ENCODE measurements at regions not wholly inside any gene's neighbourhood (a gene's known extent, or its start where the extent isn't known, plus 50 kb on each side); places are given as distances from the start of the nearest gene placed in this dataset.

DNA sequence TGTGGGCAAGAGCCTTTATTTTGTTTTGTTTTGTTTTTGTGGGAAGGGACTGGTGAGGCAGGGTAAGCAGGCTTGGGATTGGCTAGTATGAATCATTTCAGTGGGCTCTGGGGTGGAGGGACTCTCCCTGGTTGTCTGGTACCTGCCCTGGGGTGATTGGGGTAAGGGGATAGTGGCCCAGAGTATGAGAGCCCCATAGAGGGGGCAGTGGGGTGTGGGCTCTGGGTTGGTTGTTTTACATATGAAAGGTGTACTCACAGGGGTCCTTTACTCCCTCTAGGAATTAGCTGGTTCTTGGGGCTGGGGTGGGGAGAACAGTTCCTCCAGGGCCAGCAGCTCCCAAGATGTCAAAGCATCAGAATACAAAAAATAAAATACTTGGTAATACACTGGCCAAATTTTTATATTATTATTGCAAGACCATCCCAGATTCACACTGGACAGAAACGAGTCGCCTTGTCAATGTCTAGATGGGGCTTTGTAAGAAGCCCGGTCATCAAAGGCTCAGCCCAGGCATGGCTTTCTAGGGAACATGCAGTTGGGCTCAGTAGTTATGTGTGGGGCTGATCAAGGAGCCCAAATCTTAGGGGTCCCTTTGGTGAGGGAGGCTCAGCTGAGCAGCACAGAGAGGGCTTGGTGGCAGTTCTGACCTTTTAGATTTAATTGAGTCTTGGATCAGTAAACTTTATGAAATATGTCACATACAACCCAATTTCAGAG is 190.5 kb downstream of the NXNL2 start:
- TF ChIP-seq EGR1 (IDR thresholded peaks at IDR 0.05) (no peak), EP300 (IDR thresholded peaks at IDR 0.05; ENCODE audit: borderline replicate concordance) (no peak), YY1 (IDR thresholded peaks at IDR 0.05; ENCODE audit: low read depth) (no peak), RAD21 (IDR thresholded peaks at IDR 0.05; ENCODE audit: low read depth) (no peak), TAF1 (IDR thresholded peaks at IDR 0.05; ENCODE audit: low read depth) (no peak), CEBPB (IDR thresholded peaks at IDR 0.05) (no peak)
- TF ChIP-seq, protein P1, sequence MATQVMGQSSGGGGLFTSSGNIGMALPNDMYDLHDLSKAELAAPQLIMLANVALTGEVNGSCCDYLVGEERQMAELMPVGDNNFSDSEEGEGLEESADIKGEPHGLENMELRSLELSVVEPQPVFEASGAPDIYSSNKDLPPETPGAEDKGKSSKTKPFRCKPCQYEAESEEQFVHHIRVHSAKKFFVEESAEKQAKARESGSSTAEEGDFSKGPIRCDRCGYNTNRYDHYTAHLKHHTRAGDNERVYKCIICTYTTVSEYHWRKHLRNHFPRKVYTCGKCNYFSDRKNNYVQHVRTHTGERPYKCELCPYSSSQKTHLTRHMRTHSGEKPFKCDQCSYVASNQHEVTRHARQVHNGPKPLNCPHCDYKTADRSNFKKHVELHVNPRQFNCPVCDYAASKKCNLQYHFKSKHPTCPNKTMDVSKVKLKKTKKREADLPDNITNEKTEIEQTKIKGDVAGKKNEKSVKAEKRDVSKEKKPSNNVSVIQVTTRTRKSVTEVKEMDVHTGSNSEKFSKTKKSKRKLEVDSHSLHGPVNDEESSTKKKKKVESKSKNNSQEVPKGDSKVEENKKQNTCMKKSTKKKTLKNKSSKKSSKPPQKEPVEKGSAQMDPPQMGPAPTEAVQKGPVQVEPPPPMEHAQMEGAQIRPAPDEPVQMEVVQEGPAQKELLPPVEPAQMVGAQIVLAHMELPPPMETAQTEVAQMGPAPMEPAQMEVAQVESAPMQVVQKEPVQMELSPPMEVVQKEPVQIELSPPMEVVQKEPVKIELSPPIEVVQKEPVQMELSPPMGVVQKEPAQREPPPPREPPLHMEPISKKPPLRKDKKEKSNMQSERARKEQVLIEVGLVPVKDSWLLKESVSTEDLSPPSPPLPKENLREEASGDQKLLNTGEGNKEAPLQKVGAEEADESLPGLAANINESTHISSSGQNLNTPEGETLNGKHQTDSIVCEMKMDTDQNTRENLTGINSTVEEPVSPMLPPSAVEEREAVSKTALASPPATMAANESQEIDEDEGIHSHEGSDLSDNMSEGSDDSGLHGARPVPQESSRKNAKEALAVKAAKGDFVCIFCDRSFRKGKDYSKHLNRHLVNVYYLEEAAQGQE (IDR thresholded peaks at IDR 0.05; ENCODE audit: low read depth): no peak
- TF ChIP-seq, protein P2, sequence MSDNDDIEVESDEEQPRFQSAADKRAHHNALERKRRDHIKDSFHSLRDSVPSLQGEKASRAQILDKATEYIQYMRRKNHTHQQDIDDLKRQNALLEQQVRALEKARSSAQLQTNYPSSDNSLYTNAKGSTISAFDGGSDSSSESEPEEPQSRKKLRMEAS (IDR thresholded peaks at IDR 0.05): no peak
- TF ChIP-seq, protein P3, sequence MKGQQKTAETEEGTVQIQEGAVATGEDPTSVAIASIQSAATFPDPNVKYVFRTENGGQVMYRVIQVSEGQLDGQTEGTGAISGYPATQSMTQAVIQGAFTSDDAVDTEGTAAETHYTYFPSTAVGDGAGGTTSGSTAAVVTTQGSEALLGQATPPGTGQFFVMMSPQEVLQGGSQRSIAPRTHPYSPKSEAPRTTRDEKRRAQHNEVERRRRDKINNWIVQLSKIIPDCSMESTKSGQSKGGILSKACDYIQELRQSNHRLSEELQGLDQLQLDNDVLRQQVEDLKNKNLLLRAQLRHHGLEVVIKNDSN (IDR thresholded peaks at IDR 0.05): no peak
